ENCODE measurements at regions not wholly inside any gene's neighbourhood (a gene's known extent, or its start where the extent isn't known, plus 50 kb on each side); places are given as distances from the start of the nearest gene placed in this dataset.
"Not testable (repeated sequence)": the region's sequence is repeated elsewhere in the genome, so short reads cannot be mapped to it uniquely, and the experiment has no call there.

DNA sequence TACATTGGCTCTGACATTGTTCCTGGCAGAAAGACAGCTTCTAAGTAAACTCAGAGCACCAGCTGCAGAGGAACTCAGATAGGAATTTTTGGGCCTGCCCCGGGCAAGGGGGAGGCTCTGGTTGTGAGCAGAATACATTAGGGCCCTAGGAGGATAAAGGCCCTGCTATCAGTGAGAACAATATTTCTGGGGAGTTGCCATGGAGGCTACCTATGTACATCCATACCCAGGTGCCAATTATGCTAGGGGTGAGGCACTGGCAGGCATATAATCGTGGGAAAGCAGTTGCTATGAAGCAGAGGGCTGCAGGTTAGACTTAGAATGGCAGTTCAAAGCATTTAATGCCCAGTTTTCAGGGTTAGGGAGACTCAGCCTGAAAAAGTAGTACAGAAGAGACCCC, 273.5 kb upstream of the EDA2R start:
- DNase-seq (ENCODE audit: low read depth in 2 of 2) = no peak

DNA sequence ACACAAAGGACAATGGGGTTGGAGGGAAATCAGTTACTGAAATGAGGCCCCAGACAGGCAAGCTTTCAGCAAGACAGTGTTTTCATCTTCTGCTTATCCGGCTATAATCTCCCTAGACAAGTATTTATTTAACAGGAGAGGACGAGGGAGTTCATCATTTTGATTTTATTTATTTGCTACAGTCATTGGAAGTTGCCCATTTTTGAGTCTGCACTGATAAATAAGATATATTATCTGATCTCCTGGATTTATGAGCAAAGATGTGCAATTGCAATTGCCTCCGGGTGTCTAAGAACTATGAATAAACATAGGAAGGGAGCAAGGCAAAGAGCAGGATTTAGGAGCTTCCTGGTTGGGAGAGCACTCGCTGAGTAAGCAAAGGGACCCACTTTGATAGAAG, 263.2 kb upstream of the EDA2R start:
- no peak for DNase-seq (ENCODE audit: low read depth in 2 of 2)

DNA sequence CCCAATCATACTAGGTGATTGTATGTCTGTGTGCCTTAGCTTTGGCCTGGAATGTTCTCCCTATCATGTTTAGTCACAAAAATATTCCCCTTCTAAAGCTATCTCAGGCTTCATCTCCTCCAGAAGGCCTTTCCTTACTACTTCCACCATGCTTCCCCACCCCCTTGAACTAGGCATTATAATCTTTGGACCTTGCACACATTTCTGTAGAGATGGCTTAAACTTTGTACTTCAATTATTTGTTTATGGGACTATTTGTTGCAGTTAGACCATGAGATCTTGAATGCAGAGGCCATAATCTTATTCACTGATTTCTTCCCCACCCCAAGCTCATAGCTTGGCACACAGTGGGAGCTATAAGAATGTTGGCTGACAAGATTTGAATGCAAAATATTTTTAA, 262.0 kb upstream of the EDA2R start:
- no peak for DNase-seq (ENCODE audit: low read depth in 2 of 2)

DNA sequence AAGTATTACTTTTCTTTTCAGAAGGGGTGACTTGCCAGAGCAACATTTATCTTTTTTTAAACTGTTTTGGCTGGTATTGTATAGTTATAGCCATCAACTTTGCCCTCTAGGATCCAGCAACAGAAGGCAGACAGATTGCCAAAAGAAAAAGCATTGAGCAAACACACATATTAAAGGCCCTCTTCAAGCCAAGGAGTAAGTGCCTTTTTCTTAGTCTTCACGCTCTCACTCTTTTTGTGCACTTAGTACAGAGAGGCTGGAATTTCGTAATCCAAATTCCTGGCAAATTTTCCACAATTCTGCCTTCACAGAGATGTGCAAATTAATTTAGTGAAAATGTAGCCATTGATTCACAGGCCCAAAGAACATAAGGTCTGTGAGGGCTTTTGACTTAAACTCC, 253.1 kb upstream of the EDA2R start:
- no peak for DNase-seq (ENCODE audit: low read depth in 2 of 2)

DNA sequence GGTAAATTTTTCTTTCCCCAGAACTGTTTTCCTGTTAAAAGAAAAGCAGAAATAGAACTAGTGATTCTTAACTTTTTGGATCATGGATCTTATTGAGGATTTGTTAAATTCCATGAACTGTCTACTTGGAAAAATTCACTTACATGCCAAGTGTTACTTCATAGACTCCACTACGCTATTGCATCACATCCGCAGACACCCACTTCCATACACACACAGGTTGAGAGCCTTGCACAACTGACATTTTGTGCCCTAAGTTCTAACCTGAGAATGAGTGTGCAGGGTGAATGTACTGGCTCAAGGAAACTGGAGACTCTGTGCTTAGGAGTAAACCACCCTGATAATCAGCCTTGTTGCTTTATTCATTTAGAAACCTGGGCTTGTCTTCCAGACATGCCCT, 250.5 kb upstream of the EDA2R start:
- DNase-seq (ENCODE audit: low read depth in 2 of 2) = no peak

DNA sequence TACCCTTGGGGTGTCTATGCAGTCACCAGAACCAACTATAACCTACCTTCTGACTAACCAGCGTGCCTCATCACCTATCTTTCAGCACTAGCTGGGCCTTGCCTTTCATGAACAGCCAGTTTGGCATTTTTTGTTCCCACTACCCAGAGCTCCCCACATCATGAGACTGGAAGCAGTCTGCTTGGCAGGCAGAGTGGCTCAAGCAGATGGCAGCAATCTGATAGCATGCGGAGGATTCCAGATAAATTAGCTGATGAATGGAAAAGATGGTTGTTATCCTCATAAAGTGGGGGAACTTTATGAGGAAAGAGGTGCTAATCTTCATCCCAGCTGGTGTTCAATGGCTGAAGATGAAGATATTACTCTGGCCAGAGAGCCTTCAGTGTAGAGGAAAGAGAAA, 243.2 kb upstream of the EDA2R start:
- no peak for DNase-seq (ENCODE audit: low read depth in 2 of 2)

DNA sequence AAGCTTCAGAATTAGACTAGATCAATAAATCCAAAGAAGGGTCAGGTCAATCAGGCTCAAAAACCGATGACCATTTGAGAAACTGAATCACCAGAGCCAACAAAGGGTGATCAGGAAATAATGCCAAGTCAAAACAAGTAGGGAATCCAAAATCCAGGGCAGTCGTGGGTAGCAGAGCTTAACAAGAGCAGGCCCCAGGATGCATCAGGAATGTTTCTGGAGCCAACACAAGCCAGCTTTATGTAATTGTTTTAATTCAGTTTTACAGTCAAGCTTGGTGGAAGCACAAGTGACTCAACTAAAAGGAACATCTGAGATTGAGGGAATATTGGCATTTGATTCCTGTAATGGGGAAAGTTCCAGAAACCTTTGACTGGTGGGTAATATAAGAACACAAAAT, 237.9 kb upstream of the EDA2R start:
- DNase-seq (ENCODE audit: low read depth in 2 of 2) = no peak

DNA sequence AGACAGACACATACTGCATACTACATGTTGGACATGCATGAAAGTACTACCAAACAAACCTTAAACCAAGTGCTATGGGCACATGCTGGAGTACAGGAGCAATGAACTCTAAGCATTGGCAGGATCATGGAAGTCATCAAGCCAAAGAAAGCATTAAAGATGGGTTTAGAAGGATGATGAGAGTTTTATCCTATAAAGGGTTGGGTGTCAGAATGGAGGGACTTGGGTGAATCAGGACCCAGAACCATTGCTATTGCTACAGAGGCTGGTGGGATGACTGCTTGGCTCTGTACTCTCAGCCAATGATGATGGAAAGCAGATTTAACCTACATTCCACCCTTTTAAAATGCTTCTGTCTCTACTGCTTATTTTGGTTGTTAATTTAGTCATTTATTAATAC, 233.9 kb upstream of the EDA2R start:
- DNase-seq (ENCODE audit: low read depth in 2 of 2) = no peak

DNA sequence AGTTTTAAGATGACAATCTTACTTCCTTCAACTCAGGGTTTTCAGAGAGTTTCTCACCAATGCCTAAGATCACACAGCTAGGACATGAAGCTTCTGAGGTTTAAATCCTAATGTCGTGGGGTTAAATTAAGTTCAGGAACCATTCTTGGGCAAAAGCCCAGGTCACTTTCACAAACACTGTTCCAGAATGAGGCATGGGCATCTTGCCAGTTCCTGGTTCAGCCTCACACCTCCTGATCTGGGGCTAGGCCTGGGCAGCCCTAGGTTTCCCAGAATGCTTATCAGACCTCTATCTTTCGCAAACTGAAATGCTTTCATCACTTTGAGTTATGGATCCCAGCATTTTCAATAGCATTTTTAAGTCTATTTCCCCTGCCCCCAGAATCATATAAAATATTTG, 224.8 kb upstream of the EDA2R start:
- DNase-seq (ENCODE audit: low read depth in 2 of 2) = no peak

DNA sequence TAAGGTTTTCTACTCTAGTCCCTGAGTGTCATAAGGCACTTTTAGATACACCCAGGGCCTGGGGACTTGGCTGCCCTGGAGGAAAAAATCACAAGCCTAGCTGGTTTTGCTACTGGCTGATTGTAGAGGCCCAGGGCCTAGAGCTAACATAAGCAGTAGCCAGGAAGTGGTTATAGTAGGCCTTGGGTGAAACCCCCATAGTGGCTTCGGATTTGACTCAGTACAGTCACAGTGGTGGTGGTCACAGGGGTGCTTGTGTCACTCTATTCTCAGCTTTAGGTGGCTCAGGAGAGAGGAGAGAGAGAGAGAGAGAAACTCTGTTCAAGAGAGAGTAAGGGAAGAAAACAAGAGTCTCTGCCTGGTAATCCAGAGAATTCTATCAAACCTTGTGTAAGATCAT, 194.5 kb upstream of the EDA2R start:
- peak in 1 of 2 donors; percentile 0 for DNase-seq (ENCODE audit: low read depth in 2 of 2)

DNA sequence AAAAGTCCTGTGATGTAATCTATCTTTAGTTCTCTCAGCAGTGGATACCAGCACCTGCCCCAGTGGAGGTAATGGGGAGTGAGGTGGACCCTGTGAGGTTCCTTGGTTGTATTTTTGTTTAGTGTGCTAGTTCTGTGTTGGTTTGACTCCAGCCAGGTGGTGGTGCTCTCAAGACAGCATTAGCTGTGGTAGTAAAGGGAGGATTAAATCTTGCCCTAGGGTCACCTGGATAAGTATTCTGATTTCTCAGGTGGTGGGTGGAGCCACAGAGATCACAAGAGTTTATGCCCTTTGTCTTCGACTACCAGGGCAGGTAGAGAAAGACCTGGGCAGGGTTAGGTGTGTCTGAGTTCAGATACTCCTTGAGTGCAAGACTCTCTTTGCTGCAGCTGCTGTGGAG, 176.3 kb upstream of the EDA2R start:
- no peak for DNase-seq (ENCODE audit: low read depth in 2 of 2)

DNA sequence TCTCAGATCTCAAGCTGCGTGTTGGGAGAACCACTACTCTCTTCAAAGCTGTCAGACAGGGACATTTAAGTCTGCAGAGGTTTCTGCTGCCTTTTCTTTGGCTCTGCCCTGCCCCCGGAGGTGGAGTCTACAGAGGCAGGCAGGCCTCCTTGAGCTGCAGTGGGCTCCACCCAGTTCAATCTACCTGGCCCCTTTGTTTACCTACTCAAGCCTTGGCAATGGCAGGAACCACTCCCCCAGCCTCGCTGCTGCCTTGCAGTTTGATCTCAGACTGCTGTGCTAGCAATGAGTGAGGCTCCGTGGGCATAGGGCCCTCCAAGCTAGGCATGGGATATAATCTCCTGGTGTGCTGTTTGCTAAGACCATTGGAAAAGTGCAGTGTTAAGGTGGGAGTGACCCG, 155.6 kb upstream of the EDA2R start:
- not testable (repeated sequence) for DNase-seq (ENCODE audit: low read depth in 2 of 2)

DNA sequence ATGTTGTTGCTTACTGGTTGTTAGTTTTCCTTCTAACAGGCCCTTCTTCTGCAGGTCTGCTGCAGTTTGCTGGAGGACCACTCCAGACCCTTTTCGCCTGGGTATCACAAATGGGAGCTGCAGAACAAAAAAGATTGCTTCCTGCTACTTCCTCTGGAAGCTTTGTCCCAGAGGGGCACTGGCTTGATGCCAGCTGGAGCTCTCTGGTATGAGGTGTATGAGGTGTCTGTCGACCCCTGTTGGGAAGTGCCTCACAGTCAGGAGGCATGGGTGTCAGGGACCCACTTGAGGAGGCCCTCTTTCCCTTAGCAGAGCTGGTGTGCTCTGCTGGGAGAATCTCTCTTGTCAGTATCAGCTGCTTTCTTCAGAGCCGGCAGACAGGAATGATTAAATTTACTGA, 127.4 kb upstream of the EDA2R start:
- DNase-seq (ENCODE audit: low read depth in 2 of 2) = no peak

DNA sequence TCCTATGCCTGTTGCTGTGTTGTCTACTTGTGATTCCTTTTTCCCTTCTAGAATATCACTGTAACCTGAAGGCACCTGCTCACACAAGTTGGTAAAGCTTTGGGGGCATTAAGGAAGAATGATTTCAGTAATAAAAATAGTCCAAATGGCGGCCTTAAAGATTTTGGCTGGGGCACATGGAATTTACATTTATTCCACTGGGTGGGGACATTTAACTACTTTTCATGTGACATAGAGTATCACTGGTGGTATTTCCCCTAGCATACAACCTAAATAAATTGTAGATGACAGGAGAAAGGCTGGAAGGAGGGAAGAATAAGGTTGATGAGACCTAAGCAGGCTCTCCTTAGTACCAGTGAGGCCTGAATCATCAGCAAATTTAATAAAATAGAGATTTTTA, 121.8 kb upstream of the EDA2R start:
- no peak for DNase-seq (ENCODE audit: low read depth in 2 of 2)

DNA sequence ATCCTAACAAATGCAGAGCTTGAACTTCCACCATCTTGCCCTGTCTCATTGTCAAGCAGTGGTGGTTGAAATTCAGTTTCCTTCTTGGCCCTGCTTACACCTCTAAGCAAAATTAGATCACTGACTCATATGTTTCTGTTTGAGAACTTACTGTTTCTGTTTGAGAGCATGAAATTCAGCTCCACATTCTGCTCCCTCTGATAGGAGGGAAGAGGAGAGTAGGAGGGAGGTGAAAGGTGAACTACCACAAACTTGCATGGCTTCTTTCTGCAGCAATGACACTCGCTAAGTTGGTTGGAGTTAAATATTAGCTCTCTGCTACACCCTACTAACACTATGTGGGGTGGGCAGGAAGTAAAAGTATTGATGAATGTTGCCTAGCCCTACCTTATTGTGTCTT, 117.8 kb upstream of the EDA2R start:
- DNase-seq (ENCODE audit: low read depth in 2 of 2) = no peak

DNA sequence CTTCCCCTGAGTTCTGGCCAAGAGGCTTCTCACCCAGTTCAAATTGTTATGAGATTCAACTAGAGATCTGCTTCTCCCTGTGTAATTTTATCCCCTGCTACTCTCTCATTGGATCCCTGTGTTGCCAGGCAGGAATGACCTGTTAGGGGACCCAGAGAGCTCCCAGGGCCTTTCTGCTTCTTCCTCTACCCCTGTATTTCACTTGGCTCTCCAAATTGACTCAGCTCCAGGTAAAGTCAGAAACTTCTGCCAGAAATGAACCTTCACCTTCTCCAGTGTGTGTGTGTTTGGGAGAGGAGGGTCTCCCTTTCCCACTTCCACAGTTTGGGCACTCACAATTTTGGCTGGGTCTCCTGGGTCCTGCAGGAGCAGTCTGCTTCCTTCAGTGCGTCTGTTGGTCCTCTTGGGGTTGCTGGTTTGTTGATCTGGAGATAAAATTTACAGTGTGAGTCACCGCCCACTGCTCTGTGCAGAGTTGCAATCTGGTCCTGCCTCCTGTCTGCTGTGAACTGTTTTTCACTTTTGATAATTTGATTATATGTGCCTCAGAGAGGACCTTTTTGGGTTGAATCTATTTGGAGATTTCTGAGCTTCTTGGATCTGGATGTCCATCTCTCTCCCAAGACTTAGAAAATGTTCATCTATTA, 112.4 kb upstream of the EDA2R start:
- no peak for DNase-seq (ENCODE audit: low read depth in 2 of 2)

DNA sequence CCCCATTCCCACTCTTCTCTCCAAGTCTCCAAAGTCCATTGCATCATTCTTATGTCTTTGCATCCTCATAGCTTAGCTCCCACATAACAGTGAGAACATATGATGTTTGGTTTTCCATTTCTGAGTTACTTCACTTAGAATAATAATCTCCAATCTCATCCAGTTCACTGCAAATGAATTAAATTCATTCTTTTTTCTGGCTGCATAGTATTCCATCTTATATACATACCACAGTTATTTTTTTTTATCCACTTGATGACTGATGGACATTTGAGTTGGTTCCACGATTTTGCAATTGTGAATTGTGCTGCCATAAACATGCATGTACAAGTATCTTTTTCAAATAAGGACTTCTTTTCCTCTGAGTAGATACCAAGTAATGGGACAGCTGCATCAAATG, 105.6 kb upstream of the EDA2R start:
- DNase-seq (ENCODE audit: low read depth in 2 of 2) = not testable (repeated sequence)

DNA sequence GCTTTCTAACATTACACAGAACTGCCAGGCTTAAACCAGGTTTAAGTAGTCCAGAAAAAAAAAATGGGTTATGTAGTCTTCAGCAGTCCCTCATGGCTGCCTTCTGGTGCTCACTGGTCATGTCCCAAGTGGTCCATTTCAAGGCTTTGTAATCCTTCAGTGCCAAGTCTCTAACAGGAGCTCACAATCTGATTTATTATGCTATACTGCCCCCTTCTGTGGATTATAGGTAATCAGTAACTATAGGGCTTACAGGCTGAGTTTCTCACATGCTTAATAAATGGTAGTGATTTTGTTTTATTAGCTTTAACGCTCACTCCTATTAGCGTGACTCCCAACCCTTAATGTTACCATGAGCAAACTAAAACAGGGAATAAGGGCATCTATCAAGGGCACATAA, 92.5 kb upstream of the EDA2R start:
- no peak for DNase-seq (ENCODE audit: low read depth in 2 of 2)

DNA sequence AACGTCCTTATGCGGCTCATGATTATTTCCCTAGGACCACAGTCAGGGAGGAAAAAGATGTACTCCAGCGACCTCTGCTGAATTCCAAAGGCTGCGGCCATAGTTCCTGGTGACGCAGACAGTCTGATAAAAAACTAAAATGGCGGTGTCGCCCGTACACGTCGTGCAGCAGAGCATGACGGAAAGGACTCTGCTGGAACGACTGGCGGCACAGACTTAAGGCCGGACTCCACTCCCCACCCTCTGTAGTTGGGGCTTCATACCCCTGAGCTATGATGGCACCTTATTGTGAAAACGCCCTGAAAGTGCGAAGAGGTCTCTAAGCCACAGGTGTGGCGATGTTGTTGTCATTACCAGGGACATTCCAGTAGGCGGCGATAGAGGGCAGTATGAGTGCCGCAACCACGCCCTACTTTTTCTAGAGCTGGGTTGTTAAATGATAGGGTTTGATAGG, 90.0 kb upstream of the EDA2R start:
- peak; percentile 10 to 52 for DNase-seq (ENCODE audit: low read depth in 2 of 2)

DNA sequence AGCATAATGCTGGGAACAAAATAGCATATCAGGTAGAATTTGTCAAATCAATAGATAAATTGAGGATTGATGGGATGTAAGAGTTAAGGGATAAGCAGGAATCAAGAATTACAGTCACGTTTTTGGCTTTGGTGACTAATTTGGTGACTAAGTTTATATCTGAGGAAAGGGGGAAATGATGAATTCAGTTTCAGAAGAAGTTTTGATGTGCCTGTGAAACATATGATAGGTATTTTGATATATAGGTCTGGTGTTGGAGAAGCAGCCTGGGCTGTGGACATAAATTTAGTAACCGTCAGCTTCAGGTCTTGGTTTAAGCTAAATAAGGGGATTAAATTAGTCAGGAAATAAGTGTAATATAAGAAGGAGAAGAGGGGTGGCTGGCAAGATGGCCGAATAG, 79.0 kb upstream of the EDA2R start:
- DNase-seq (ENCODE audit: low read depth in 2 of 2) = no peak

DNA sequence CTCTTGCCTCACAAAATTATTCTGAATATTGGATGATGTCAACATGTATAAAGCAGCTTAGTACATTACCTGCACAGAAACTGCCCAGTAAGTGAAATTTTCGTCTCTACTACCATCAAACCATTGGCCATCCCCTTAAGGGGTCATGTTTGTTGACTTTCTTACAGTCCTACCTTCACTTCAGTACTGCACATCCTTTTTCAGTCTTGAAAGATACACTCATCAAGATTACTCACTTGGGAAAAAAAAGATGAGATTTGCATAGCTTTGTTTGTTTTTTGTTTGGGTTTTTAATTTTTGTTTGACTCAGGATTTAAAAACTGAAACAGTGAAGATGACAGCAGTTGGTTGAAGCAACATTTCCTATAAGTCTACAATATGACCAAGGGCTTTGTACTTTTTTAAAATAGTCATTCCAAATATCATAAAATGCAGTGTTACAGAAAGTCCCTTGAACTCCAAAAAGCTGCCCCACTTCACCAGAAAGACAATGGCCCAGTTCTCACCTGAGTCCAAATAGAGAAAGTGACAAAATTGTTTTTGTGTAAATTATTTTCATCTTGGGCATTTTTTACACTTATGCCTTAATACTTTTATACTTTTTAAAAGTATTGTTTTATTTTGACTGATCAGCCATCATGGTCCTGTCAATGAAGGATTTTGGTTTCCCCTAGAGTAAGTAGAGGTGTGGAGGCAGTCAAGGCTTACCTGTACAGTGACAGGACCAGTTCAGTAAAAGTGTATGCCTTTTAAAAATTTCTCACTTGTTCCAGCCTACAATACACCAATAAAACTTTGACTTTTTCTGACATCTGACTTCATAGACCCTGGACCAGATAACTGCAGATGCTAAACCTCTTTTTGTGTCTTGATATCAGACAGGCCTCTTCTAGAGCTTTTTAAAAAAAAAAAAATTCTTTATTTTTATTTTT, 59.7 kb upstream of the EDA2R start:
- DNase-seq (ENCODE audit: low read depth in 2 of 2) = no peak

DNA sequence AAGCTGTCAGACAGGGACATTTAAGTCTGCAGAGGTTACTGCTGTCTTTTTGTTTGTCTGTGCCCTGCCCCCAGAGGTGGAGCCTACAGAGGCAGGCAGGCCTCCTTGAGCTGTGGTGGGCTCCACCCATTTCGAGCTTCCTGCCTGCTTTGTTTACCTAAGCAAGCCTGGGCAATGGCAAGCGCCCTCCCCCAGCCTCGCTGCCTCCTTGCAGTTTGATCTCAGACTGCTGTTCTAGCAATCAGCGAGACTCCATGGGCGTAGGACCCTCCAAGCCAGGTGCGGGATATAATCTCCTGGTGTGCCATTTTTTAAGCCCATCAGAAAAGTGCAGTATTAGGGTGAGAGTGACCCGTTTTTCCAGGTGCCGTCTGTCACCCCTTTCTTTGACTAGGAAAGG, 53.6 kb upstream of the EDA2R start:
- DNase-seq (ENCODE audit: low read depth in 2 of 2) = not testable (repeated sequence)

Data from stimulated activated CD4-positive, alpha-beta T cell treated with anti-CD3 and anti-CD28 coated beads, Interleukin-15, amount 100 ng/mL, for 48 hours (primary cell).